WTC11 (cell line): ENCODE measurements at regions not wholly inside any gene's neighbourhood (a gene's known extent, or its start where the extent isn't known, plus 50 kb on each side); places are given as distances from the start of the nearest gene placed in this dataset.

Source experiments
- ATAC-seq: fragments of 200-7000 bp; cut with Tn5 transposase; 2 replicates; pipeline ENCODE4 v1.10.0; 2021; ENCODE audit warnings: mild to moderate bottlenecking, moderate library complexity
- CTCF ChIA-PET: fragments of 300-600 bp; sonication (Branson Sonifier 250); formaldehyde crosslinking; loops from one replicate; lab custom pipeline; 2021; ENCODE audit warnings: antibody characterized with exemption; lab: Charles Lee
- POLR2A ChIA-PET: fragments of 350-600 bp; sonication (Branson Sonifier 250); formaldehyde crosslinking; loops from one replicate; lab custom pipeline; 2021; ENCODE audit warnings: antibody characterized with exemption; lab: Charles Lee
- DNase-seq: peaks from one replicate; pipeline ENCODE4 v3.0.0; 2021; ENCODE audit warnings: low spot score
- H3K27ac Mint-ChIP-seq: 2 replicates; pipeline ENCODE4 v1.8.0; 2021; ENCODE audit warnings: mixed read lengths
- H3K27me3 Mint-ChIP-seq: 2 replicates; pipeline ENCODE4 v1.8.0; 2021; ENCODE audit warnings: low read depth, mild to moderate bottlenecking, moderate library complexity, mixed read lengths
- H3K36me3 Mint-ChIP-seq: 2 replicates; pipeline ENCODE4 v1.8.0; 2021; ENCODE audit warnings: mixed read lengths
- H3K4me1 Mint-ChIP-seq: 2 replicates; pipeline ENCODE4 v1.8.0; 2022; ENCODE audit warnings: mixed read lengths
- H3K4me3 Mint-ChIP-seq: 2 replicates; pipeline ENCODE4 v1.8.0; 2021; ENCODE audit warnings: mild to moderate bottlenecking, moderate library complexity, mixed read lengths
- H3K9me3 Mint-ChIP-seq: 2 replicates; pipeline ENCODE4 v1.8.0; 2021; ENCODE audit warnings: mixed read lengths
- ATF3 ChIP-seq: sonication (generic); formaldehyde crosslinking; conservative IDR thresholded peaks from 2 replicates; pipeline ENCODE4 v1.8.1; 2022; ENCODE audit warnings: mild to moderate bottlenecking, missing genetic modification reagents
- E2F5 ChIP-seq: sonication (generic); formaldehyde crosslinking; IDR thresholded peaks from 2 replicates; pipeline ENCODE4 v1.8.1; 2022; ENCODE audit warnings: mild to moderate bottlenecking, moderate library complexity, missing genetic modification reagents
- FOXP4 ChIP-seq: sonication (generic); formaldehyde crosslinking; IDR thresholded peaks from 2 replicates; pipeline ENCODE4 v1.8.0; 2022; ENCODE audit warnings: mild to moderate bottlenecking, missing genetic modification reagents
- MLX ChIP-seq: sonication (generic); formaldehyde crosslinking; IDR thresholded peaks from 2 replicates; pipeline ENCODE4 v1.8.1; 2023; ENCODE audit warnings: mild to moderate bottlenecking, missing genetic modification reagents, moderate library complexity
- NFATC4 ChIP-seq: fragments of 250-450 bp; sonication (Bioruptor Pico); IDR thresholded peaks from 2 replicates; pipeline ENCODE4 v1.9.0; 2021; ENCODE audit warnings: mild to moderate bottlenecking
- NFYB ChIP-seq: sonication (generic); formaldehyde crosslinking; conservative IDR thresholded peaks from 2 replicates; pipeline ENCODE4 v1.8.0; 2022; ENCODE audit warnings: low read depth, missing genetic modification reagents
- RELA ChIP-seq: sonication (generic); formaldehyde crosslinking; IDR thresholded peaks from 2 replicates; pipeline ENCODE4 v1.8.1; 2022; ENCODE audit warnings: missing genetic modification reagents, mild to moderate bottlenecking, borderline replicate concordance
- SMAD4 ChIP-seq: sonication (generic); formaldehyde crosslinking; IDR thresholded peaks from 2 replicates; pipeline ENCODE4 v1.8.0; 2022; ENCODE audit warnings: mild to moderate bottlenecking, missing genetic modification reagents
- SOX15 ChIP-seq: fragments of 250-450 bp; sonication (Bioruptor Pico); IDR thresholded peaks from 2 replicates; pipeline ENCODE4 v1.9.0; 2021; ENCODE audit warnings: mild to moderate bottlenecking
- SP1 ChIP-seq: sonication (generic); formaldehyde crosslinking; conservative IDR thresholded peaks from 2 replicates; pipeline ENCODE4 v1.8.1; 2022; ENCODE audit warnings: missing genetic modification reagents
- STAT6 ChIP-seq: sonication (generic); formaldehyde crosslinking; conservative IDR thresholded peaks from 2 replicates; pipeline ENCODE4 v1.8.1; 2023; ENCODE audit warnings: mild to moderate bottlenecking, low read depth, missing genetic modification reagents, moderate library complexity
- USF1 ChIP-seq: sonication (generic); formaldehyde crosslinking; IDR thresholded peaks from 2 replicates; pipeline ENCODE4 v1.8.0; 2022; ENCODE audit warnings: mild to moderate bottlenecking, missing genetic modification reagents
- USF2 ChIP-seq: sonication (generic); formaldehyde crosslinking; IDR thresholded peaks from 2 replicates; pipeline ENCODE4 v1.8.1; 2023; ENCODE audit warnings: mild to moderate bottlenecking, missing genetic modification reagents, moderate library complexity
- ZNF219 ChIP-seq: sonication (generic); formaldehyde crosslinking; IDR thresholded peaks from 2 replicates; pipeline ENCODE4 v1.8.0; 2023; ENCODE audit warnings: missing genetic modification reagents, mild to moderate bottlenecking, borderline replicate concordance
- ZNF423 ChIP-seq: fragments of 250-450 bp; sonication (Bioruptor Pico); IDR thresholded peaks from 2 replicates; pipeline ENCODE4 v2.1.2; 2022; ENCODE audit warnings: mild to moderate bottlenecking, moderate library complexity
- ZNF512 ChIP-seq: sonication (generic); formaldehyde crosslinking; IDR thresholded peaks from 2 replicates; pipeline ENCODE4 v1.8.1; 2022; ENCODE audit warnings: missing genetic modification reagents, borderline replicate concordance
- ZNF671 ChIP-seq: fragments of 250-450 bp; sonication (Bioruptor Pico); IDR thresholded peaks from 2 replicates; pipeline ENCODE4 v1.8.0; 2021; ENCODE audit warnings: mild to moderate bottlenecking
- ZSCAN18 ChIP-seq: fragments of 250-450 bp; sonication (Bioruptor Pico); IDR thresholded peaks from 2 replicates; pipeline ENCODE4 v2.1.2; 2022; ENCODE audit warnings: mild to moderate bottlenecking, moderate library complexity

- H3K27me3 Mint-ChIP-seq, result no peaks in the 10 kb centered on the region
- ATAC-seq (no peak), DNase-seq (no peak)
- H3K27ac Mint-ChIP-seq, result no peak overlapping the region
- TF ChIP-seq ZNF671 (CRISPR knock-in tag) (no peak), STAT6 (CRISPR knock-in tag) (no peak), RELA (CRISPR knock-in tag) (no peak), ZNF423 (no peak), SMAD4 (no peak), ZSCAN18 (CRISPR knock-in tag) (no peak)
- H3K9me3 Mint-ChIP-seq, result peaks cover 4% of the 10 kb centered on the region; the same call in 1 of the 2 replicates
- H3K4me1 Mint-ChIP-seq, result no peaks in the 10 kb centered on the region
- no peaks in the 10 kb centered on the region for H3K36me3 Mint-ChIP-seq
- ChIA-PET POLR2A (no interaction called here), CTCF (no interaction called here)
- H3K4me3 Mint-ChIP-seq, result no peak overlapping the region
Measured at GRCh38 chr9:3773362-3774060, 247.7 kb upstream of the RFX3 start.

- CTCF ChIA-PET, result no interaction called here
- H3K27me3 Mint-ChIP-seq, result no peaks in the 10 kb centered on the region
- no peak for ATAC-seq
- H3K36me3 Mint-ChIP-seq, result no peaks in the 10 kb centered on the region
- H3K4me1 Mint-ChIP-seq, result no peaks in the 10 kb centered on the region
- peaks cover 4% of the 10 kb centered on the region; the same call in 1 of the 2 replicates for H3K9me3 Mint-ChIP-seq
- H3K4me3 Mint-ChIP-seq, result no peak overlapping the region
- POLR2A ChIA-PET, result no interaction called here
- H3K27ac Mint-ChIP-seq, result no peak overlapping the region
- DNase-seq, result no peak
- TF ChIP-seq SP1 (CRISPR knock-in tag), result no peak
- no peak for TF ChIP-seq USF1 (CRISPR knock-in tag)
- TF ChIP-seq MLX, result no peak
- TF ChIP-seq USF2, result no peak
- TF ChIP-seq E2F5 (CRISPR knock-in tag), result no peak
- no peak for TF ChIP-seq SOX15
- TF ChIP-seq NFATC4 (CRISPR knock-in tag), result no peak
- TF ChIP-seq FOXP4 (CRISPR knock-in tag), result no peak
- TF ChIP-seq ATF3 (CRISPR knock-in tag), result no peak
- no peak for TF ChIP-seq ZNF512
- no peak for TF ChIP-seq ZNF219 (CRISPR knock-in tag)
- no peak for TF ChIP-seq NFYB (CRISPR knock-in tag)
Measured at GRCh38 chr9:3769646-3770045, 243.8 kb upstream of the RFX3 start.
